NB4 (cell line): ENCODE measurements at regions not wholly inside any gene's neighbourhood (a gene's known extent, or its start where the extent isn't known, plus 50 kb on each side); places are given as distances from the start of the nearest gene placed in this dataset.
"Not testable (repeated sequence)": the region's sequence is repeated elsewhere in the genome, so short reads cannot be mapped to it uniquely, and the experiment has no call there.

Source experiments
- DNase-seq: peaks from one replicate; pipeline ENCODE4 v3.0.0; 2010; ENCODE audit warnings: low read depth
- H3K4me3 ChIP-seq: one replicate; pipeline ENCODE4 v1.5.1; 2011; ENCODE audit warnings: mild to moderate bottlenecking, low read depth, low read length, moderate library complexity
- CTCF ChIP-seq: IDR thresholded peaks from one replicate; pipeline ENCODE4 v1.5.1; 2012; ENCODE audit warnings: low read depth, low read length
- MAX ChIP-seq: IDR thresholded peaks from 2 replicates; pipeline ENCODE4 v1.6.1; 2011; ENCODE audit warnings: low read depth, low read length
- MYC ChIP-seq: IDR thresholded peaks from 2 replicates; pipeline ENCODE4 v1.6.1; 2011; ENCODE audit warnings: low read depth, low read length
- POLR2A ChIP-seq: IDR thresholded peaks from 2 replicates; pipeline ENCODE4 v1.6.1; 2011; ENCODE audit warnings: mild to moderate bottlenecking; ENCODE audit not compliant: insufficient read length; ENCODE audit errors: extremely low read depth

GRCh38 chr13:18965347-18965855 lies 216.2 kb downstream of the TUBA3C start:
- TF ChIP-seq MAX (no peak), CTCF (no peak), MYC (no peak), POLR2A (no peak)
- DNase-seq = no peak
- no peak overlapping the region for H3K4me3 ChIP-seq

GRCh38 chr13:18964942-18965341 lies 216.7 kb downstream of the TUBA3C start:
- DNase-seq = no peak
- H3K4me3 ChIP-seq = no peak overlapping the region
- TF ChIP-seq MAX (no peak), CTCF (no peak), MYC (no peak), POLR2A (no peak)

GRCh38 chr13:18963684-18964083 lies 217.9 kb downstream of the TUBA3C start:
- not testable (repeated sequence) for H3K4me3 ChIP-seq

GRCh38 chr13:18962168-18962734 lies 219.4 kb downstream of the TUBA3C start:
- DNase-seq = no peak
- H3K4me3 ChIP-seq = no peak overlapping the region
- no peak for TF ChIP-seq MAX
- no peak for TF ChIP-seq POLR2A
- no peak for TF ChIP-seq CTCF
- TF ChIP-seq MYC = no peak

More at GRCh38 chr13:18963684-18964083, 217.9 kb downstream of the TUBA3C start:
- not testable (repeated sequence) for DNase-seq

GRCh38 chr13:18961383-18962117 lies 220.1 kb downstream of the TUBA3C start:
- no peak for DNase-seq
- H3K4me3 ChIP-seq = no peak overlapping the region
- TF ChIP-seq MAX (no peak), POLR2A (no peak), CTCF (no peak), MYC (no peak)

- H3K4me3 ChIP-seq = no peak overlapping the region
- TF ChIP-seq MAX = no peak
- no peak for TF ChIP-seq CTCF
- no peak for DNase-seq
Measured at GRCh38 chr13:18960637-18961227, 220.9 kb downstream of the TUBA3C start.
